ENCODE measurements at regions not wholly inside any gene's neighbourhood (a gene's known extent, or its start where the extent isn't known, plus 50 kb on each side); places are given as distances from the start of the nearest gene placed in this dataset.

GRCh38 chr20:57883761-57884160 lies 173.9 kb upstream of the PMEPA1 start:
- no peaks in the 10 kb centered on the region for H3K23me2 ChIP-seq (ENCODE audit: low read depth, low read length)

More at GRCh38 chr20:57883761-57884160, 173.9 kb upstream of the PMEPA1 start:
- DNase-seq (ENCODE audit: low read depth in 1 of 2, low spot score in 2 of 2) = no peak
- Histone ChIP-seq H3K27me3 (replicated peaks in 1 of 4; ENCODE audit: control insufficient read depth in 3 of 4, extremely low read depth in 1 of 4, insufficient read depth in 3 of 4, low read length in 3 of 4) (no peaks in the 10 kb centered on the region), H4K5ac (ENCODE audit: insufficient read length, low read depth, low read length) (no peak overlapping the region), H2BK20ac (ENCODE audit: low read length) (no peak overlapping the region), H3K4me1 (replicated peaks in 1 of 4; ENCODE audit: control insufficient read depth in 3 of 4, insufficient read depth in 4 of 4, low read length in 3 of 4) (peaks cover 0 to 4% (median 0%) of the 10 kb centered on the region in 4 experiments; a peak in 1 of 7 replicates), H3K4me2 (ENCODE audit: insufficient read depth in 1 of 2, low read depth in 2 of 2, low read length in 2 of 2) (no peak overlapping the region), H3K9me3 (ENCODE audit: insufficient read depth in 2 of 2, low read depth in 1 of 2, low read length in 1 of 2) (no peaks in the 10 kb centered on the region), H3K36me3 (ENCODE audit: control insufficient read depth in 2 of 4, insufficient read depth in 4 of 4, low read length in 3 of 4) (no peaks in the 10 kb centered on the region), H3K56ac (replicated peaks; ENCODE audit: insufficient read length, low read depth, low read length) (no peak overlapping the region), H4K91ac (replicated peaks; ENCODE audit: insufficient read length, low read length) (no peak overlapping the region), H2BK120ac (replicated peaks; ENCODE audit: low read depth, low read length) (no peak overlapping the region), H2AK5ac (ENCODE audit: low read depth, low read length) (no peak overlapping the region), H2BK15ac (ENCODE audit: low read length) (no peak overlapping the region), H3K14ac (ENCODE audit: insufficient read length) (no peak overlapping the region), H3K79me2 (ENCODE audit: control insufficient read depth in 1 of 2, insufficient read depth in 2 of 2, low read length in 2 of 2) (no peaks in the 10 kb centered on the region), H4K20me1 (replicated peaks in 1 of 2; ENCODE audit: control insufficient read depth in 1 of 2, insufficient read depth in 2 of 2, low read length in 2 of 2) (no peaks in the 10 kb centered on the region), H3K23ac (ENCODE audit: insufficient read length) (no peak overlapping the region), H3K9ac (replicated peaks in 1 of 4; ENCODE audit: extremely low read depth in 1 of 4, low read depth in 3 of 4, low read length in 3 of 4) (no peak overlapping the region), H3K18ac (ENCODE audit: extremely low read depth, low read length) (no peak overlapping the region), H3K79me1 (ENCODE audit: low read depth, low read length) (no peaks in the 10 kb centered on the region), H3K4ac (replicated peaks; ENCODE audit: insufficient read length, low read depth, low read length) (no peak overlapping the region), H2BK5ac (ENCODE audit: low read depth, low read length) (no peak overlapping the region), H2AFZ (ENCODE audit: low read length) (no peak overlapping the region), H2BK12ac (ENCODE audit: low read depth, low read length) (no peak overlapping the region), H3K4me3 (ENCODE audit: extremely low read depth in 1 of 4, insufficient read depth in 2 of 4, low read depth in 3 of 4, low read length in 4 of 4) (no peak overlapping the region), H3K27ac (ENCODE audit: low read depth, low read length) (no peak overlapping the region), H4K8ac (ENCODE audit: extremely low read depth, insufficient read depth, low read length) (no peak overlapping the region)
- ChIA-PET CTCF (ENCODE audit: partially characterized antibody) (no interaction called here), POLR2A (ENCODE audit: partially characterized antibody) (interaction anchor here (1.1 kb wide), 1 partner anchor 16 kb away, joined by 3 read pairs; no protein-coding TSS in a partner anchor)
- WGBS, 2 experiments (ENCODE audit: extremely low coverage in 1 of 2, insufficient coverage in 1 of 2, insufficient read length in 1 of 2, insufficient replicate concordance in 2 of 2, low coverage in 1 of 2, low lambda C conversion rate in 2 of 2, missing lambda C conversion rate in 1 of 2) = 88% methylated on average over 5 of the region's 5 CpGs; no CpG with 5 or more reads in 1 of the 2 experiments
- no peak for TF ChIP-seq EZH2 (IDR thresholded peaks at IDR 0.05; ENCODE audit: low read depth, low read length, severe bottlenecking)
- no peak for TF ChIP-seq SP2 (IDR thresholded peaks at IDR 0.05; ENCODE audit: low read length)
- TF ChIP-seq RFX5 (IDR thresholded peaks at IDR 0.05; ENCODE audit: borderline replicate concordance, low read depth, low read length) = no peak
- TF ChIP-seq SP1 (IDR thresholded peaks at IDR 0.05; ENCODE audit: low read depth, low read length) = no peak
- no peak for TF ChIP-seq CEBPB (IDR thresholded peaks at IDR 0.05; ENCODE audit: low read depth, low read length)
- no peak for TF ChIP-seq EP300 (IDR thresholded peaks at IDR 0.05; ENCODE audit: borderline replicate concordance in 1 of 2, low read depth in 2 of 2, low read length in 2 of 2)
- no peak for FAIRE-seq

All from H1 (cell line).